Activated CD8-positive, alpha-beta memory T cell treated with anti-CD3 and anti-CD28 coated beads for 1 hour (primary cell): ENCODE measurements at regions not wholly inside any gene's neighbourhood (a gene's known extent, or its start where the extent isn't known, plus 50 kb on each side); places are given as distances from the start of the nearest gene placed in this dataset.

Experiments used
- DNase-seq, 2 donors: peaks; one replicate each; pipeline ENCODE4 v3.0.0-alpha.2; 2020; ENCODE audit warnings: low read depth in 1 of 2; ENCODE audit errors: extremely low read depth in 1 of 2

- no peak for DNase-seq
Measured at GRCh38 chr6:95142101-95142500, 435.2 kb upstream of the MANEA start.

- no peak for DNase-seq
Measured at GRCh38 chr6:95142661-95143335, 434.5 kb upstream of the MANEA start.

GRCh38 chr6:95143408-95144180 lies 433.7 kb upstream of the MANEA start:
- no peak for DNase-seq

- no peak for DNase-seq
Measured at GRCh38 chr6:95145457-95145856, 431.9 kb upstream of the MANEA start.

GRCh38 chr6:95159557-95159956 lies 417.8 kb upstream of the MANEA start:
- no peak for DNase-seq

GRCh38 chr6:95169775-95170174 lies 407.6 kb upstream of the MANEA start:
- no peak for DNase-seq

GRCh38 chr6:95175927-95176675 lies 401.2 kb upstream of the MANEA start:
- no peak for DNase-seq

GRCh38 chr6:95185874-95186273 lies 391.5 kb upstream of the MANEA start:
- DNase-seq, result no peak

- DNase-seq, result no peak
Measured at GRCh38 chr6:95186710-95187109, 390.6 kb upstream of the MANEA start.

- DNase-seq, result no peak
Measured at GRCh38 chr6:95197590-95197989, 379.7 kb upstream of the MANEA start.

GRCh38 chr6:95203153-95203754 lies 374.1 kb upstream of the MANEA start:
- no peak for DNase-seq

- no peak for DNase-seq
Measured at GRCh38 chr6:95204178-95204577, 373.2 kb upstream of the MANEA start.

GRCh38 chr6:95208621-95209020 lies 368.7 kb upstream of the MANEA start:
- no peak for DNase-seq

GRCh38 chr6:95209074-95209473 lies 368.3 kb upstream of the MANEA start:
- no peak for DNase-seq

GRCh38 chr6:95216555-95216954 lies 360.8 kb upstream of the MANEA start:
- no peak for DNase-seq

- no peak for DNase-seq
Measured at GRCh38 chr6:95227351-95227750, 350.0 kb upstream of the MANEA start.

GRCh38 chr6:95228636-95229035 lies 348.7 kb upstream of the MANEA start:
- no peak for DNase-seq

- DNase-seq, result no peak
Measured at GRCh38 chr6:95230071-95230740, 347.1 kb upstream of the MANEA start.

- no peak for DNase-seq
Measured at GRCh38 chr6:95231416-95231815, 345.9 kb upstream of the MANEA start.

- no peak for DNase-seq
Measured at GRCh38 chr6:95232446-95232845, 344.9 kb upstream of the MANEA start.

- no peak for DNase-seq
Measured at GRCh38 chr6:95233879-95234278, 343.5 kb upstream of the MANEA start.
